B cell (primary cell): ENCODE measurements at regions not wholly inside any gene's neighbourhood (a gene's known extent, or its start where the extent isn't known, plus 50 kb on each side); places are given as distances from the start of the nearest gene placed in this dataset.

Source experiments
- ATAC-seq: fragments of 200-7000 bp; cut with Tn5 transposase; one replicate; pipeline ENCODE4 v1.10.0; 2021; ENCODE audit warnings: low read depth, mild to moderate bottlenecking, moderate number of reproducible peaks, moderate library complexity
- CTCF ChIA-PET: fragments of 350-600 bp; sonication (Branson Sonifier 250); formaldehyde crosslinking; loops from one replicate; lab custom pipeline; 2021; ENCODE audit warnings: antibody characterized with exemption, inconsistent platforms; lab: Charles Lee
- POLR2A ChIA-PET: fragments of 350-600 bp; sonication (Branson Sonifier 250); formaldehyde crosslinking; loops from one replicate; lab custom pipeline; 2021; ENCODE audit warnings: antibody characterized with exemption; lab: Charles Lee
- DNase-seq: peaks from one replicate; pipeline ENCODE4 v3.0.0; 2013
- H2AFZ ChIP-seq: 2 replicates; pipeline ENCODE4 v1.6.1; 2012; ENCODE audit warnings: mild to moderate bottlenecking, low read depth, low read length; ENCODE audit not compliant: insufficient read depth, poor library complexity, severe bottlenecking
- H3K27ac ChIP-seq, 2 donors: 1 replicate in 1 of 2; 2 replicates in 1 of 2; pipeline ENCODE4 v1.5.1; 2012 to 2013; ENCODE audit warnings: low read length in 2 of 2, mild to moderate bottlenecking in 2 of 2, moderate library complexity in 1 of 2
- H3K27me3 ChIP-seq, 4 experiments: fragments of 200-600 bp in 1 of 4; sonication (generic) in 1 of 4; replicated peaks in 1 of 4; 1 replicate in 2 of 4; 2 replicates in 2 of 4; pipeline versions ENCODE4 v1.6.1 to v1.7.0; 2013 to 2016; ENCODE audit warnings: low read length in 3 of 4, mild to moderate bottlenecking in 2 of 4, mixed read lengths in 1 of 4, moderate library complexity in 1 of 4; ENCODE audit not compliant: insufficient read depth in 4 of 4, control insufficient read depth in 3 of 4; ENCODE audit errors: control extremely low read depth in 1 of 4
- H3K36me3 ChIP-seq, 2 experiments: replicated peaks in 1 of 2; 1 replicate in 1 of 2; 2 replicates in 1 of 2; pipeline versions ENCODE4 v1.6.1 to v1.7.1; 2013; ENCODE audit warnings: low read length in 1 of 2; ENCODE audit not compliant: insufficient read depth in 2 of 2, control insufficient read depth in 1 of 2; ENCODE audit errors: control extremely low read depth in 1 of 2, extremely low read depth in 1 of 2
- H3K4me1 ChIP-seq, 2 donors: fragments of 200-600 bp in 1 of 2; sonication (generic) in 1 of 2; 1 replicate in 1 of 2; 2 replicates in 1 of 2; pipeline versions ENCODE4 v1.5.1 to v1.6.1; 2013 to 2017; ENCODE audit warnings: low read length in 2 of 2; ENCODE audit not compliant: control insufficient read depth in 2 of 2, insufficient read depth in 2 of 2
- H3K4me2 ChIP-seq: replicated peaks from 2 replicates; pipeline ENCODE3; 2012; ENCODE audit warnings: mild to moderate bottlenecking, low read depth, low read length; ENCODE audit not compliant: poor library complexity, severe bottlenecking
- H3K4me3 ChIP-seq, 5 experiments: fragments of 200-600 bp in 1 of 5; sonication (generic) in 1 of 5; 1 replicate in 3 of 5; 2 replicates in 2 of 5; pipeline versions ENCODE4 v1.5.1 to v1.7.0; 2011 to 2016; ENCODE audit warnings: low read length in 4 of 5, mild to moderate bottlenecking in 4 of 5, low read depth in 2 of 5, control low read depth in 1 of 5, moderate library complexity in 1 of 5; ENCODE audit not compliant: insufficient read depth in 1 of 5; ENCODE audit errors: control extremely low read depth in 1 of 5, extremely low read depth in 1 of 5
- H3K79me2 ChIP-seq: fragments of 200-600 bp; sonication (generic); one replicate; pipeline ENCODE4 v1.6.0; 2016; ENCODE audit warnings: low read length; ENCODE audit not compliant: control insufficient read depth, insufficient read depth
- H3K9ac ChIP-seq: fragments of 200-600 bp; sonication (generic); 2 replicates; pipeline ENCODE4 v1.6.1; 2017; ENCODE audit warnings: mild to moderate bottlenecking, low read length, moderate library complexity
- H3K9me3 ChIP-seq, 3 donors: one replicate each; pipeline versions ENCODE4 v1.6.1 to v1.7.1; 2013; ENCODE audit warnings: low read length in 2 of 3; ENCODE audit not compliant: control insufficient read depth in 2 of 3, insufficient read depth in 1 of 3; ENCODE audit errors: control extremely low read depth in 1 of 3
- H4K20me1 ChIP-seq: 2 replicates; pipeline ENCODE4 v1.6.0; 2012; ENCODE audit warnings: mild to moderate bottlenecking, low read length; ENCODE audit not compliant: insufficient read depth, control insufficient read depth, poor library complexity, severe bottlenecking
- H3K27ac Mint-ChIP-seq: one replicate; pipeline ENCODE4 v1.8.0; 2021; ENCODE audit warnings: mixed read lengths
- H3K27me3 Mint-ChIP-seq: one replicate; pipeline ENCODE4 v1.8.0; 2021; ENCODE audit warnings: mixed read lengths
- H3K4me1 Mint-ChIP-seq: one replicate; pipeline ENCODE4 v1.8.0; 2021; ENCODE audit warnings: mixed read lengths
- H3K4me3 Mint-ChIP-seq: one replicate; pipeline ENCODE4 v1.8.0; 2021; ENCODE audit warnings: mixed read lengths
- H3K9me3 Mint-ChIP-seq: one replicate; pipeline ENCODE4 v1.8.0; 2022; ENCODE audit warnings: mixed read lengths; ENCODE audit not compliant: insufficient read depth
- EZH2 ChIP-seq: IDR thresholded peaks from 2 replicates; pipeline ENCODE4 v1.6.1; 2012; ENCODE audit warnings: borderline replicate concordance, low read depth, mild to moderate bottlenecking, moderate library complexity, low read length; ENCODE audit not compliant: insufficient read depth, poor library complexity, severe bottlenecking
- WGBS: methylation state at CpG from one replicate; pipeline ENCODE4 v1.1.5; 2013; ENCODE audit warnings: missing lambda C conversion rate; ENCODE audit not compliant: insufficient coverage; 5-methylcytosine and 5-hydroxymethylcytosine counted together
- intact Hi-C: fragments of 100-400 bp; cut with micrococcal nuclease; formaldehyde crosslinking; loops from one replicate; pipeline ENCODE4 v1.10.0; 2022
- TF ChIP-seq, protein P1 (sequence below): fragments of 200-600 bp; IDR thresholded peaks from one replicate; pipeline ENCODE4 v1.8.0; 2022; ENCODE audit warnings: antibody characterized with exemption, mild to moderate bottlenecking

DNA sequence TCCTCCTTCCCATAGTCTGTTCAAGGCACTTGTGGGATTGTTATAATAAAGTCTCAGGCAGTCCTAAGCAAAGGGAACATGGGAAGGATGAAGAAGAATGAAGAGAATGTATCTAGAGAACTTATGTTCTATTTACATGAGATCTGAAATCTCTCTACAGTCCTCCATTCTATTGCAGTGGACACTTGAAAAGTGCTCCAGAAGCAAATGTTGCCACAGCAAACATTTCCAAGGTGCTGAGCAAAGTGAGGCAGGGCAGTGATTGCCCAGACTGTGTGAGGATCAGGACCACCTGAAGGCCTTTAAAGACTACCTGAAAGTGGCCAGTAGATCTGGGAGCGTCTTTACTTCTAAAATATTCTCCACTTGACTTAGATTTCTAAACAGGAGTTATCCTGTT lies 203.5 kb downstream of the RBM46 start:
- CTCF ChIA-PET = interaction anchor here (1.0 kb wide), 1 partner anchor 26 kb away, joined by 4 read pairs; no protein-coding TSS in a partner anchor
- TF ChIP-seq, protein P1, sequence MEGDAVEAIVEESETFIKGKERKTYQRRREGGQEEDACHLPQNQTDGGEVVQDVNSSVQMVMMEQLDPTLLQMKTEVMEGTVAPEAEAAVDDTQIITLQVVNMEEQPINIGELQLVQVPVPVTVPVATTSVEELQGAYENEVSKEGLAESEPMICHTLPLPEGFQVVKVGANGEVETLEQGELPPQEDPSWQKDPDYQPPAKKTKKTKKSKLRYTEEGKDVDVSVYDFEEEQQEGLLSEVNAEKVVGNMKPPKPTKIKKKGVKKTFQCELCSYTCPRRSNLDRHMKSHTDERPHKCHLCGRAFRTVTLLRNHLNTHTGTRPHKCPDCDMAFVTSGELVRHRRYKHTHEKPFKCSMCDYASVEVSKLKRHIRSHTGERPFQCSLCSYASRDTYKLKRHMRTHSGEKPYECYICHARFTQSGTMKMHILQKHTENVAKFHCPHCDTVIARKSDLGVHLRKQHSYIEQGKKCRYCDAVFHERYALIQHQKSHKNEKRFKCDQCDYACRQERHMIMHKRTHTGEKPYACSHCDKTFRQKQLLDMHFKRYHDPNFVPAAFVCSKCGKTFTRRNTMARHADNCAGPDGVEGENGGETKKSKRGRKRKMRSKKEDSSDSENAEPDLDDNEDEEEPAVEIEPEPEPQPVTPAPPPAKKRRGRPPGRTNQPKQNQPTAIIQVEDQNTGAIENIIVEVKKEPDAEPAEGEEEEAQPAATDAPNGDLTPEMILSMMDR = no peak
- ATAC-seq (no peak), DNase-seq (no peak)
- Mint-ChIP-seq H3K4me3 (no peak overlapping the region), H3K9me3 (peaks cover 3% of the 10 kb centered on the region), H3K27ac (no peak overlapping the region), H3K27me3 (no peaks in the 10 kb centered on the region), H3K4me1 (no peaks in the 10 kb centered on the region)
- no peaks in the 10 kb centered on the region for H3K9me3 ChIP-seq
- POLR2A ChIA-PET = no interaction called here
- H3K36me3 ChIP-seq = no peaks in the 10 kb centered on the region
- H3K9ac ChIP-seq = no peak overlapping the region
- H3K79me2 ChIP-seq = no peaks in the 10 kb centered on the region
- 100% methylated on average over 1 of the region's 1 CpG for WGBS
- no peaks in the 10 kb centered on the region for H4K20me1 ChIP-seq
- no peak overlapping the region for H3K4me3 ChIP-seq
- H3K27ac ChIP-seq = no peak overlapping the region
- no peak overlapping the region for H3K4me2 ChIP-seq
- no peaks in the 10 kb centered on the region for H3K27me3 ChIP-seq
- intact Hi-C loops = no loop called here
- no peak overlapping the region for H2AFZ ChIP-seq
- no peaks in the 10 kb centered on the region for H3K4me1 ChIP-seq

GRCh38 chr4:154985673-154986072 lies 204.6 kb downstream of the RBM46 start:
- Histone ChIP-seq H3K9me3 (no peaks in the 10 kb centered on the region), H3K9ac (no peak overlapping the region), H3K27me3 (no peaks in the 10 kb centered on the region), H3K79me2 (no peaks in the 10 kb centered on the region), H3K4me3 (no peak overlapping the region), H4K20me1 (no peaks in the 10 kb centered on the region), H3K27ac (no peak overlapping the region), H3K4me1 (no peaks in the 10 kb centered on the region), H3K36me3 (no peaks in the 10 kb centered on the region), H2AFZ (no peak overlapping the region), H3K4me2 (no peak overlapping the region)
- 90% methylated on average over 3 of the region's 5 CpGs for WGBS
- ATAC-seq (no peak), DNase-seq (no peak)
- CTCF ChIA-PET = no interaction called here
- Mint-ChIP-seq H3K4me1 (no peaks in the 10 kb centered on the region), H3K27me3 (no peaks in the 10 kb centered on the region), H3K4me3 (no peak overlapping the region), H3K9me3 (no peaks in the 10 kb centered on the region), H3K27ac (no peak overlapping the region)
- TF ChIP-seq, protein P1 = no peak
- TF ChIP-seq EZH2 = no peak
- intact Hi-C loops = no loop called here
- POLR2A ChIA-PET = no interaction called here
